ENCODE measurements at regions not wholly inside any gene's neighbourhood (a gene's known extent, or its start where the extent isn't known, plus 50 kb on each side); places are given as distances from the start of the nearest gene placed in this dataset.

DNA sequence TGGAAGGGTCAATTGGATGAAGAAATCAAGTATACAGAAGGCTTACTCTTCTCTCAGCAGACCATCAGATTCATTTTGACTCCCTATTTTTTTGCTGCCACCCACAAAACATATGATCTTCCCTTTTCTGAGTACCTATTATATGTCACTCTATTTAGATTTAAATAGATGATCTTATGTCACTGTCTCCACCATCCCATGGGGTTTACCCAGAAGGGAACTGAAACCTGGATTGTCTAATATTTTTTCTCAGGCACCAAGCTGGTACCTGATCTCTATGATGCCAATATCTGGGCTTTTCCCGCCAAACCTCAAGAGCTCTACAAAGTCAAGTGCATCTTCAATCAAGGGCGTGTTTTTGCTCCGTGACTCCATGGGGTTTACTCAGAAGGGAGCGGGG lies 118.7 kb downstream of the GAS1 start:
- TF ChIP-seq CTCF (IDR thresholded peaks at IDR 0.05; ENCODE audit: low read length) (no peak), EZH2 (IDR thresholded peaks at IDR 0.05; ENCODE audit: borderline replicate concordance, low read length) (no peak)

Data from OCI-LY1 (cell line).